GM12872 (cell line): ENCODE measurements at regions not wholly inside any gene's neighbourhood (a gene's known extent, or its start where the extent isn't known, plus 50 kb on each side); places are given as distances from the start of the nearest gene placed in this dataset.

Experiments
- CTCF ChIP-seq: IDR thresholded peaks from 3 replicates; pipeline ENCODE4 v1.5.1; 2011; ENCODE audit warnings: low read depth, mild to moderate bottlenecking, low read length, moderate library complexity; ENCODE audit not compliant: insufficient read depth

GRCh38 chr4:84341559-84341958, 157.5 kb downstream of the NKX6-1 start:
- TF ChIP-seq CTCF, result no peak

GRCh38 chr4:84338367-84338766, 160.7 kb downstream of the NKX6-1 start:
- no peak for TF ChIP-seq CTCF

GRCh38 chr4:84336964-84337705, 162.0 kb downstream of the NKX6-1 start:
- no peak for TF ChIP-seq CTCF

- no peak for TF ChIP-seq CTCF
These were observed 171.6 kb downstream of the NKX6-1 start for GRCh38 chr4:84327526-84327925.

GRCh38 chr4:84325625-84326024, 173.5 kb downstream of the NKX6-1 start:
- TF ChIP-seq CTCF, result no peak

GRCh38 chr4:84324303-84325245, 174.5 kb downstream of the NKX6-1 start:
- no peak for TF ChIP-seq CTCF

- TF ChIP-seq CTCF, result no peak
These were observed 180.0 kb downstream of the NKX6-1 start for GRCh38 chr4:84319124-84319523.
